AG09309 (cell line): ENCODE measurements at regions not wholly inside any gene's neighbourhood (a gene's known extent, or its start where the extent isn't known, plus 50 kb on each side); places are given as distances from the start of the nearest gene placed in this dataset.

Experiments used
- DNase-seq: peaks from one replicate; pipeline ENCODE4 v3.0.0-alpha.2; 2010; ENCODE audit warnings: low read depth
- H3K4me3 ChIP-seq: 2 replicates; pipeline ENCODE4 v1.5.1; 2011; ENCODE audit warnings: mild to moderate bottlenecking, low read depth, low read length, moderate library complexity; ENCODE audit not compliant: control insufficient read depth
- TF ChIP-seq, protein P1 (sequence below): IDR thresholded peaks from 2 replicates; pipeline ENCODE4 v1.5.1; 2011; ENCODE audit warnings: mild to moderate bottlenecking, low read depth, low read length, inconsistent platforms; ENCODE audit not compliant: insufficient read depth, control insufficient read depth; ENCODE audit errors: missing control alignments

DNA sequence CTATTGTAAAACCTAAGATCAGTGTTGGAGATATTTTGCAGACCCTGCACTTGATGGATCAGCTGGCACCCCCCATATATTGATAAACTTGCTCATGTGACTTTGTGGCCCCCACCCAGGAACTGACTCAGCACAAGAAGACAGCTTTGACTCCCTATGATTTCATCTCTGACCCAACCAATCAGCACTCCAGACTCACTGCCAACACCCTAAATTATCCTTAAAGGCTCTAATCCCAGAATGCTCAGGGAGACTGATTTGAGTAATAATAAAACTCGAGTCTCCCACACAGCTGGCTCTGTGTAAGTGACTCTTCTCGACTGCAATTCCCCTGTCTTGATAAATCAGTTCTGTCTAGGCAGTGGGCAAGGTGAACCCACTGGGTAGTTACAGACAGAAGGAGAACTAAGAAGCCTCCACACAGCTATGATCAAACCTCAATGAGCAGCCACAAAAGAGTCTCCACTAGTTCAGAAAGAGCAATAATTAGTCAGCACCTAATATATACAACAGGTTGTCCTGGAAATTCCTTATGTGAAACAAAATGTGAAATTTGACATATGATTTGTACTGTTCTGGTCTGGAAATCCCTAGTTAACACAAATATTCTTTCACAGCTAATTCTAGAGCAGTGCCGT is 52.2 kb downstream of the ACTL7B start:
- TF ChIP-seq, protein P1, sequence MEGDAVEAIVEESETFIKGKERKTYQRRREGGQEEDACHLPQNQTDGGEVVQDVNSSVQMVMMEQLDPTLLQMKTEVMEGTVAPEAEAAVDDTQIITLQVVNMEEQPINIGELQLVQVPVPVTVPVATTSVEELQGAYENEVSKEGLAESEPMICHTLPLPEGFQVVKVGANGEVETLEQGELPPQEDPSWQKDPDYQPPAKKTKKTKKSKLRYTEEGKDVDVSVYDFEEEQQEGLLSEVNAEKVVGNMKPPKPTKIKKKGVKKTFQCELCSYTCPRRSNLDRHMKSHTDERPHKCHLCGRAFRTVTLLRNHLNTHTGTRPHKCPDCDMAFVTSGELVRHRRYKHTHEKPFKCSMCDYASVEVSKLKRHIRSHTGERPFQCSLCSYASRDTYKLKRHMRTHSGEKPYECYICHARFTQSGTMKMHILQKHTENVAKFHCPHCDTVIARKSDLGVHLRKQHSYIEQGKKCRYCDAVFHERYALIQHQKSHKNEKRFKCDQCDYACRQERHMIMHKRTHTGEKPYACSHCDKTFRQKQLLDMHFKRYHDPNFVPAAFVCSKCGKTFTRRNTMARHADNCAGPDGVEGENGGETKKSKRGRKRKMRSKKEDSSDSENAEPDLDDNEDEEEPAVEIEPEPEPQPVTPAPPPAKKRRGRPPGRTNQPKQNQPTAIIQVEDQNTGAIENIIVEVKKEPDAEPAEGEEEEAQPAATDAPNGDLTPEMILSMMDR, result no peak
- no peak overlapping the region for H3K4me3 ChIP-seq
- DNase-seq, result no peak

DNA sequence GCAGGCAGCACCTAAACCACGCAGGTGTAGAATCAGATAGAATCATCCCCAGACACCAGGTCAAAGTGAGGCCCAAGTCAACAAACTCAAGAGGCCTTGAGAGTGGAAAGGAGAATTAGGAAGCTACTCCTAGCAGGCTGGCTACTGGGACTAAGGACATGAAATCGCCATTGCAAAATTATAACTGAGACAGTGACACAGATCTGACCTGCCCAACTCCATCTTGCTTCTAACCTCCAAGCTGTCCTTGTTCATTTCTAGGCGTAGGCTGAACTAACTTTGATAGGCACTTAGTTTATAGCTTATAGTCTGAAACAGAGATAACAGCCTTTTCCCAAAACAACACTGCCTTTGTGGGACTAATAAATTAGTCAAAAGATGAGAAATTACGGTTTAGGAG is 52.8 kb downstream of the ACTL7B start:
- no peak overlapping the region for H3K4me3 ChIP-seq
- TF ChIP-seq, protein P1, result no peak
- DNase-seq, result no peak

- DNase-seq, result no peak
- TF ChIP-seq, protein P1, result no peak
- no peak overlapping the region for H3K4me3 ChIP-seq
Observed at GRCh38 chr9:108801949-108802348, 53.8 kb downstream of the ACTL7B start.

DNA sequence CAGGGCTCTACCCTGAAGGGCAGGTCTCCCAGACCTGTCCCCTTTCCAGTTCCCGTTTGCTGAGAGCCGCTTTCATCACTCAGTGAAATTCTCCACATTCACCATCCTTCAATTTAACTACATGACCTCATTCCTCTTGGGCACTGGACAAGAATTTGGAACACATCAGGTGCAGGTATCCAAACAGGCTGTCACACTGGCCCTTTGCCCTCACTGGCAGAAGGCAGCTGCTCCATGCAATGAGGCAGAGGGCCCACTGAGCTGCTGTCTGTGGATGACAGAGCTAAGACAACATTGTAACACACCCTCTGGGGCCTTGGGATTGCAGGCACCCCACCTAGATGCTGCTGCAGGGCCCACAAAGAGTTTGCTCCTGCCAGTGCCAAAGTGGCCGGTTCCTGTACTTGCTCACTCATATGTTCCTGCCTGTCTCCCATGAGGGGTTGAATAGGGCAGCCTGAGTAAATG is 55.1 kb downstream of the ACTL7B start:
- TF ChIP-seq, protein P1, result no peak
- DNase-seq, result no peak
- H3K4me3 ChIP-seq, result no peak overlapping the region

GRCh38 chr9:108793573-108793972 is 62.2 kb downstream of the ACTL7B start:
- TF ChIP-seq, protein P1, result no peak
- no peak for DNase-seq
- H3K4me3 ChIP-seq, result no peak overlapping the region

- no peak overlapping the region for H3K4me3 ChIP-seq
- DNase-seq, result no peak
- TF ChIP-seq, protein P1, result no peak
Observed at GRCh38 chr9:108789742-108790141, 66.0 kb downstream of the ACTL7B start.

DNA sequence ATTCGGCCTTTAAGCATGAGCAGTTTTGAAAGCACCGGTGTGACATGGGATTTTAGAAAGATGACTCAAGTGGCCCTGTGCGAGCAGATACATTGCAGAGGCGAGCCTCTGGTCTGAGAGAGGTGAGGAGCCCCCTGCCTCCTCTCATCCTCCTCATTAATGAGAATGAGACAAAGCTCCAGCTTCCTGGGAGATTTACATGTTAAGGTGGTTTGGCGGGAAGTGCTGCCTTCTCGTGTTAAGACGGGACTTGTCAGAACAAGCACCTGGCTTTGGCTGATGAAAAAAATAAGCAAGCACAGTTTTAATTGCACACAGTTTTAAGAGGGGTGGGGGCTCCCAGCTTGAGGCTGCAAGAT is 68.1 kb downstream of the ACTL7B start:
- no peak for DNase-seq
- H3K4me3 ChIP-seq, result no peak overlapping the region
- TF ChIP-seq, protein P1, result no peak
